ENCODE measurements at regions not wholly inside any gene's neighbourhood (a gene's known extent, or its start where the extent isn't known, plus 50 kb on each side); places are given as distances from the start of the nearest gene placed in this dataset.

- no peak overlapping the region for H3K27ac ChIP-seq
- no peaks in the 10 kb centered on the region for H3K27me3 ChIP-seq
- DNase-seq: no peak
- intact Hi-C loops (cut with DNase I): no loop called here
- no peak for ATAC-seq
- H3K4me1 ChIP-seq: no peaks in the 10 kb centered on the region
- TF ChIP-seq CTCF (IDR thresholded peaks at IDR 0.05): no peak
- H3K4me3 ChIP-seq: no peak overlapping the region
- H3K36me3 ChIP-seq: no peaks in the 10 kb centered on the region
- H3K9me3 ChIP-seq: no peaks in the 10 kb centered on the region
These were observed 1109.1 kb downstream of the JRKL start for GRCh38 chr11:97498891-97499290.

DNA sequence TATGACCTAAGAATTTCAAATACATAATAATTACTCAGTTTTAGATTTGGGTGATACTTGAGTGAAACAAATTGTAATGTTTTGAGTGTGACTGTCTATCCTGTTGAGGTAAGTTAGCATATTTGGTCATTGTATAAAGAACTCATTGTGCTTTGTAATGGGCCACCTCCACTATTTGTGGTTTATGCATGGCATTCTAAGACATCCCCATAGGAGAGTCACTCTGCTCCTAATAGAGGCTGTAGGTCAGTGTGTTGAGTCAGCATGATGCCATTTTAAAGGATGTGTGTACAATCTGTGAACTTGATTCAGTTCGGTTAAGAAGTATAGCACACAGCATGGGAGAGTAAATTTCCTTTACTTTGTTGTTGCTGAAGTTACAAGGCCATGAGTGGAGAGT lies 1112.4 kb downstream of the JRKL start:
- Histone ChIP-seq H3K4me1 (no peaks in the 10 kb centered on the region), H3K36me3 (no peaks in the 10 kb centered on the region), H3K4me3 (no peak overlapping the region), H3K27ac (no peak overlapping the region), H3K9me3 (no peaks in the 10 kb centered on the region), H3K27me3 (no peaks in the 10 kb centered on the region)
- ATAC-seq: no peak
- TF ChIP-seq CTCF (IDR thresholded peaks at IDR 0.05): no peak
- intact Hi-C loops (cut with DNase I): no loop called here
- no peak for DNase-seq

- Histone ChIP-seq H3K4me3 (no peak overlapping the region), H3K27ac (no peak overlapping the region), H3K36me3 (no peaks in the 10 kb centered on the region), H3K9me3 (no peaks in the 10 kb centered on the region), H3K27me3 (no peaks in the 10 kb centered on the region), H3K4me1 (no peaks in the 10 kb centered on the region)
- TF ChIP-seq CTCF (IDR thresholded peaks at IDR 0.05): no peak
- no peak for ATAC-seq
- no peak for DNase-seq
- intact Hi-C loops (cut with DNase I): no loop called here
These were observed 1116.4 kb downstream of the JRKL start for GRCh38 chr11:97506076-97506759.

- H3K9me3 ChIP-seq: no peaks in the 10 kb centered on the region
- no peak for DNase-seq
- TF ChIP-seq CTCF (IDR thresholded peaks at IDR 0.05): no peak
- H3K4me3 ChIP-seq: no peak overlapping the region
- no peaks in the 10 kb centered on the region for H3K36me3 ChIP-seq
- H3K4me1 ChIP-seq: no peaks in the 10 kb centered on the region
- no peak for ATAC-seq
- no peak overlapping the region for H3K27ac ChIP-seq
- intact Hi-C loops (cut with DNase I): no loop called here
- no peaks in the 10 kb centered on the region for H3K27me3 ChIP-seq
These were observed 1124.6 kb downstream of the JRKL start for GRCh38 chr11:97514446-97514845.

GRCh38 chr11:97516688-97517087 lies 1126.9 kb downstream of the JRKL start:
- H3K36me3 ChIP-seq: no peaks in the 10 kb centered on the region
- H3K27ac ChIP-seq: no peak overlapping the region
- ATAC-seq: no peak
- H3K4me1 ChIP-seq: no peaks in the 10 kb centered on the region
- TF ChIP-seq CTCF (IDR thresholded peaks at IDR 0.05): no peak
- no peaks in the 10 kb centered on the region for H3K27me3 ChIP-seq
- no peaks in the 10 kb centered on the region for H3K9me3 ChIP-seq
- no peak for DNase-seq
- intact Hi-C loops (cut with DNase I): no loop called here
- no peak overlapping the region for H3K4me3 ChIP-seq

DNA sequence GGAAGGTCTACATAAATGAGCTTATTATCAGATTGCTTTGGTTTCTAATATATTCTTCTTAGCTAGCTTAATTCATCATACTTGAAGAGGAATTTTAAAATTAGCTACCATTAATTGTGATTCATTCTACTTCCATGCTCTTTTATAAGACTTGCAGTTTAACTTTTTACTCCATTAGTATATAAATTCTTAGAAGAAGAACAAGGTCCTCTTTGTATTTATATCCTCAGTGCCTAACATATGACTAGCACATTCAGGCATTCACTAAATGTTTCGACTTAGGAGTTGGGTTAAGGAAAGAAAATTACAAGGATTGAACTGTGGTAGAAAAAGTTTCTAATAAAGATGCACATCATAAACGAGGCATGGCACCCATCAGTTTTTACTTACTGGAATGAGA lies 1135.5 kb downstream of the JRKL start:
- TF ChIP-seq CTCF (IDR thresholded peaks at IDR 0.05): no peak
- no peak for DNase-seq
- no peaks in the 10 kb centered on the region for H3K36me3 ChIP-seq
- no peak overlapping the region for H3K27ac ChIP-seq
- H3K9me3 ChIP-seq: no peaks in the 10 kb centered on the region
- H3K4me3 ChIP-seq: no peak overlapping the region
- no peak for ATAC-seq
- intact Hi-C loops (cut with DNase I): no loop called here
- H3K27me3 ChIP-seq: no peaks in the 10 kb centered on the region
- H3K4me1 ChIP-seq: no peaks in the 10 kb centered on the region

Data from upper lobe of right lung (tissue), 1 donor.